ENCODE measurements at regions not wholly inside any gene's neighbourhood (a gene's known extent, or its start where the extent isn't known, plus 50 kb on each side); places are given as distances from the start of the nearest gene placed in this dataset.

DNA sequence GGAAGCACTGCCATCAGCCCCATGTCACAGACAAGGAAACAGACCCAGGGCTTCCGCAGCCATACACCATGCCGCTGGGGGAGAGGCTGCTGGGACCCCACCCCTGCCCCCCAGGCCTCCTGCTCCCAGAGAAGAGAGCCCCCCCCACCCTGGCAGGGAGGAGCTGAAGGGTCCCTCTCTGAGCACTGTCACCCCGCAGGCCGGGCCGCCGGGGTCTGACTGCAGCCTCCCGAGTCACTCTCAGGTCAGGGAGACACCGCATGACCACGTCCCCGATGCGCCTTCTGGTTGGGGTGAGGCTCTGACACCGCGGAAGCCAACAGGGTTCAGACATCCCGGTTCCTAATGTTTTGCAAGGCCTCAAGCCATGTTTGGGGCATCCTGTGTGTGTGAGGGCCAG, 102.3 kb downstream of the SIK1 start:
- TF ChIP-seq POLR2AphosphoS5 (IDR thresholded peaks at IDR 0.05): no peak
- TF ChIP-seq, protein P1, sequence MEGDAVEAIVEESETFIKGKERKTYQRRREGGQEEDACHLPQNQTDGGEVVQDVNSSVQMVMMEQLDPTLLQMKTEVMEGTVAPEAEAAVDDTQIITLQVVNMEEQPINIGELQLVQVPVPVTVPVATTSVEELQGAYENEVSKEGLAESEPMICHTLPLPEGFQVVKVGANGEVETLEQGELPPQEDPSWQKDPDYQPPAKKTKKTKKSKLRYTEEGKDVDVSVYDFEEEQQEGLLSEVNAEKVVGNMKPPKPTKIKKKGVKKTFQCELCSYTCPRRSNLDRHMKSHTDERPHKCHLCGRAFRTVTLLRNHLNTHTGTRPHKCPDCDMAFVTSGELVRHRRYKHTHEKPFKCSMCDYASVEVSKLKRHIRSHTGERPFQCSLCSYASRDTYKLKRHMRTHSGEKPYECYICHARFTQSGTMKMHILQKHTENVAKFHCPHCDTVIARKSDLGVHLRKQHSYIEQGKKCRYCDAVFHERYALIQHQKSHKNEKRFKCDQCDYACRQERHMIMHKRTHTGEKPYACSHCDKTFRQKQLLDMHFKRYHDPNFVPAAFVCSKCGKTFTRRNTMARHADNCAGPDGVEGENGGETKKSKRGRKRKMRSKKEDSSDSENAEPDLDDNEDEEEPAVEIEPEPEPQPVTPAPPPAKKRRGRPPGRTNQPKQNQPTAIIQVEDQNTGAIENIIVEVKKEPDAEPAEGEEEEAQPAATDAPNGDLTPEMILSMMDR (IDR thresholded peaks at IDR 0.05 in 8 of 11, conservative IDR thresholded peaks at IDR 0.05 in 3 of 11): no peak
